Tibial artery (tissue), 4 donors: ENCODE measurements at regions not wholly inside any gene's neighbourhood (a gene's known extent, or its start where the extent isn't known, plus 50 kb on each side); places are given as distances from the start of the nearest gene placed in this dataset.

Experiments used
- DNase-seq, 2 donors: peaks; one replicate each; pipeline ENCODE4 v3.0.0-alpha.2; 2019
- H3K27ac ChIP-seq, 2 donors: fragments of 200-600 bp; sonication (generic) in 1 of 2; 1 replicate in 1 of 2; 2 replicates in 1 of 2; pipeline ENCODE4 v1.5.1; 2018 to 2019; ENCODE audit warnings: mild to moderate bottlenecking in 1 of 2
- H3K27me3 ChIP-seq, 2 donors: fragments of 200-600 bp; sonication (generic) in 1 of 2; one replicate each; pipeline versions ENCODE4 v1.5.1 to v1.6.0; 2016 to 2019
- H3K36me3 ChIP-seq, 3 donors: fragments of 200-600 bp; sonication (generic) in 2 of 3; one replicate each; pipeline ENCODE4 v1.5.1; 2016 to 2019; ENCODE audit warnings: mild to moderate bottlenecking in 2 of 3
- H3K4me1 ChIP-seq, 4 donors: fragments of 200-600 bp; sonication (generic) in 2 of 4; 1 replicate in 3 of 4; 2 replicates in 1 of 4; pipeline ENCODE4 v1.5.1; 2016 to 2019
- H3K4me3 ChIP-seq, 2 donors: fragments of 200-600 bp; sonication (generic) in 1 of 2; 1 replicate in 1 of 2; 2 replicates in 1 of 2; pipeline ENCODE4 v1.5.1; 2018 to 2019; ENCODE audit warnings: mild to moderate bottlenecking in 2 of 2
- H3K9me3 ChIP-seq, 3 donors: fragments of 200-600 bp; sonication (generic) in 1 of 3; one replicate each; pipeline ENCODE4 v1.5.1; 2016 to 2019
- intact Hi-C: fragments of 100-400 bp; cut with DNase I; formaldehyde crosslinking; loops from one replicate; pipeline ENCODE4 v1.15.0; 2023; ENCODE audit warnings: low total_unique reads
- TF ChIP-seq, protein P1 (sequence below), 2 experiments: fragments of 200-600 bp in 1 of 2; fragments of 450-650 bp in 1 of 2; IDR thresholded peaks; one replicate each; pipeline ENCODE4 v1.5.1; 2017 to 2019; ENCODE audit warnings: antibody characterized with exemption in 2 of 2, mild to moderate bottlenecking in 1 of 2, moderate library complexity in 1 of 2

DNA sequence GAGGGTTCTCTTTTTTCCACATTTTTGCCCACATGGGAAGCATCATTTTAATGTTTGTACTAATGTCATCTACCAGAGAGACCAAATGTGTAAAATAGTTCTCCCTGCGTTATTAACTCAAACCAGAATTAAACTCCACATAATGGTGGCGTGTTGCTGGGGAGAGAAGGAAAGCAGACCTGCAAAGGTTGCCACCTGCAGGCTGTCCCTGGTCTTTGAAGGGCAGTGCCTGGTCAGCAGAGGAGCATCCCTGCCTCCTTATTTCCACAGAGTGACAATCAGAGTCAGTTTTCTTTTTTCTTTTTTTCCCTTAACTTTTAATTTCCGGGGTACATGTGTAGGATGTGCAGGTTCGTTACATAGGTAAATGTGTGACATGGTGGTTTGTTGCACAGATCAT, 214.5 kb downstream of the TBX18 start:
- Histone ChIP-seq H3K4me1 (peaks cover 0 to 15% (median 0%) of the 10 kb centered on the region in 4 donors), H3K9me3 (no peaks in the 10 kb centered on the region), H3K4me3 (no peak overlapping the region), H3K27me3 (no peaks in the 10 kb centered on the region), H3K27ac (no peak overlapping the region), H3K36me3 (no peaks in the 10 kb centered on the region)
- no peak for DNase-seq
- intact Hi-C loops = no loop called here
- TF ChIP-seq, protein P1, sequence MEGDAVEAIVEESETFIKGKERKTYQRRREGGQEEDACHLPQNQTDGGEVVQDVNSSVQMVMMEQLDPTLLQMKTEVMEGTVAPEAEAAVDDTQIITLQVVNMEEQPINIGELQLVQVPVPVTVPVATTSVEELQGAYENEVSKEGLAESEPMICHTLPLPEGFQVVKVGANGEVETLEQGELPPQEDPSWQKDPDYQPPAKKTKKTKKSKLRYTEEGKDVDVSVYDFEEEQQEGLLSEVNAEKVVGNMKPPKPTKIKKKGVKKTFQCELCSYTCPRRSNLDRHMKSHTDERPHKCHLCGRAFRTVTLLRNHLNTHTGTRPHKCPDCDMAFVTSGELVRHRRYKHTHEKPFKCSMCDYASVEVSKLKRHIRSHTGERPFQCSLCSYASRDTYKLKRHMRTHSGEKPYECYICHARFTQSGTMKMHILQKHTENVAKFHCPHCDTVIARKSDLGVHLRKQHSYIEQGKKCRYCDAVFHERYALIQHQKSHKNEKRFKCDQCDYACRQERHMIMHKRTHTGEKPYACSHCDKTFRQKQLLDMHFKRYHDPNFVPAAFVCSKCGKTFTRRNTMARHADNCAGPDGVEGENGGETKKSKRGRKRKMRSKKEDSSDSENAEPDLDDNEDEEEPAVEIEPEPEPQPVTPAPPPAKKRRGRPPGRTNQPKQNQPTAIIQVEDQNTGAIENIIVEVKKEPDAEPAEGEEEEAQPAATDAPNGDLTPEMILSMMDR (IDR thresholded peaks at IDR 0.05) = no peak

GRCh38 chr6:84547341-84547801, 217.0 kb downstream of the TBX18 start:
- H3K4me1 ChIP-seq = no peaks in the 10 kb centered on the region
- H3K27me3 ChIP-seq = no peaks in the 10 kb centered on the region
- intact Hi-C loops = no loop called here
- H3K27ac ChIP-seq = no peak overlapping the region
- TF ChIP-seq, protein P1 (IDR thresholded peaks at IDR 0.05) = no peak
- H3K9me3 ChIP-seq = peaks cover 0 to 4% (median 0%) of the 10 kb centered on the region in 3 donors
- no peak overlapping the region for H3K4me3 ChIP-seq
- DNase-seq = no peak
- H3K36me3 ChIP-seq = no peaks in the 10 kb centered on the region

DNA sequence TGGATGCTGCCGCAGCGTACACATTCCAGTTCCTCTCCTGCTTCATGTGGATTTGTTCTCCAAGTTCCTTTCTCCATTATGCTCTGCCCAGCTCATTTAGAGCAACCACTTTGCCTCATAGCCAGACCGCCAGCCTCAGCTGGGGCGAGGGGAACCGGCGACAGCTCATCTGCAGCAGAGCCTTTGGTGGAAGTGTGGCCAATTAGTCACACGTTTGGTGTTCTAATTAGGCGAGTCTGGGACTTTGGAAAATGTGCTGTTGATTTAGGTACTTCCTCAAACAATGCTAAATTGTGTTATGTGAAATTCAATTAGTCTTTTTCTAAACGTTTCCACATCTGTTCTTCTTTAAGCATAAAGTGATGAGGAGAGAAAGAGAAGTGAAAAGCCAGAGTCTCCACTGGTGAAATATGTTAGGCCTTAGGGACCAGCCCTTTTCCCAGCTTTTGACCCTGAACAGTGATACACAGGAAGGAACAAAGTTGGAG, 217.9 kb downstream of the TBX18 start:
- Histone ChIP-seq H3K27me3 (no peaks in the 10 kb centered on the region), H3K36me3 (no peaks in the 10 kb centered on the region), H3K4me3 (no peak overlapping the region), H3K27ac (no peak overlapping the region), H3K9me3 (peaks cover 0 to 12% (median 0%) of the 10 kb centered on the region in 3 donors), H3K4me1 (no peaks in the 10 kb centered on the region)
- TF ChIP-seq, protein P1 (IDR thresholded peaks at IDR 0.05) = no peak
- intact Hi-C loops = no loop called here
- DNase-seq = no peak

- no peaks in the 10 kb centered on the region for H3K27me3 ChIP-seq
- no peak for DNase-seq
- H3K27ac ChIP-seq = no peak overlapping the region
- TF ChIP-seq, protein P1 (IDR thresholded peaks at IDR 0.05) = no peak
- no peaks in the 10 kb centered on the region for H3K36me3 ChIP-seq
- peaks cover 0 to 15% (median 0%) of the 10 kb centered on the region in 3 donors for H3K9me3 ChIP-seq
- no peaks in the 10 kb centered on the region for H3K4me1 ChIP-seq
- intact Hi-C loops = no loop called here
- H3K4me3 ChIP-seq = no peak overlapping the region
Observed at GRCh38 chr6:84539122-84539856, 225.1 kb downstream of the TBX18 start.

DNA sequence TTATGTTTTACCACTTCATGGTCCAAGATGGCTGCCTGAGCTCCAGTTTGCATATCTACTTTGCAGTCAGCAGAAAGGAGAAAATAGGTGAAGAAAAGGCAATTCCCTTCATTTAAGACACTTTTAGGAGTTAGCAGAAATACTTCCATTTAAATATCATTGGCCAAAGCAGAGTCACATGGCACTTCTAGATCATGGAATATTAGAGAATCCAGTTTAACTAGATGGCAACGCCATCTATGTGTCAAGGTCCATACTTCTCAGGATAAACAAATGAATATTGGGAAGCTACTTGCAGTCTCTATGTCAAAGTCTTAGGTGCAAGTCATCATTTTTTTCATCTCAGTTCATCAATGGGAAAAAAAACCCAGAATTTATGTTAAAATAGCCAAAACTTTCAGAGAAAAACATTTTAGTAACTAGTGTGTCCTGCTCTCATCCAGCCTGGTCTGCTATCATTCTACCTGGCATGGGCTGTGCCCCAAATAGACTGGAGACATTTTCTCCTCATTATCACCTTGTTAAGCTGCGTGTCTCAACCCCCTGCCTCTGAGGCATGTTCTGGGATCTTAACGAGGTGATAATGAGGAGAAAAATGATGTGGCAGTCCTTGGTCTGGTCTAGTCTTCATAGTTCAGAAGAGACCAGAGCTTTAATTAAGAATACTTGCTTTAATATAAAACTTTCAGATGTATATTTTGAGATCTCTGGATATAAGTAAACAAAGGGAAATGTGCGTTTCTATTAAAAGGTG, 227.3 kb downstream of the TBX18 start:
- H3K27me3 ChIP-seq = no peaks in the 10 kb centered on the region
- intact Hi-C loops = no loop called here
- no peak overlapping the region for H3K27ac ChIP-seq
- no peak for DNase-seq
- TF ChIP-seq, protein P1 (IDR thresholded peaks at IDR 0.05) = no peak
- peaks cover 0 to 11% (median 0%) of the 10 kb centered on the region in 3 donors for H3K9me3 ChIP-seq
- no peak overlapping the region for H3K4me3 ChIP-seq
- no peaks in the 10 kb centered on the region for H3K4me1 ChIP-seq
- H3K36me3 ChIP-seq = no peaks in the 10 kb centered on the region
